K562 (cell line): ENCODE measurements at regions not wholly inside any gene's neighbourhood (a gene's known extent, or its start where the extent isn't known, plus 50 kb on each side); places are given as distances from the start of the nearest gene placed in this dataset.

Experiments used
- ATAC-seq: fragments of 200-7000 bp; cut with Tn5 transposase; 3 replicates; pipeline ENCODE4 v1.9.1; 2020; ENCODE audit warnings: moderate library complexity
- BruUV-seq: library from RNA; stranded (reverse); fragments of 400-500 nt; replicated peaks from 2 replicates; lab custom pipeline; 2021; lab: Mats Ljungman, UMichigan
- CTCF ChIA-PET: fragments of 300-600 bp; formaldehyde crosslinking; extraction: SDS; loops from one replicate; lab custom pipeline; 2021; ENCODE audit warnings: low intra/inter-chr PET ratio; lab: Yijun Ruan, JAX
- POLR2A ChIA-PET: fragments of 300-600, 350-650 bp; sonication (Branson Sonifier 250); formaldehyde crosslinking; extraction: SDS; loops from one replicate; lab custom pipeline; 2021; ENCODE audit warnings: antibody characterized with exemption, inconsistent platforms; lab: Yijun Ruan, JAX
- DNase-seq, 4 experiments: peaks; one replicate each; pipeline versions ENCODE4 v3.0.0 to v3.0.0-alpha.2; 2011 to 2018; ENCODE audit warnings: low spot score in 3 of 4, mixed read lengths in 3 of 4; ENCODE audit errors: extremely low read depth in 1 of 4
- FAIRE-seq: peaks from 2 replicates; lab custom pipeline; 2011; peaks lifted over from hg19 to GRCh38; lab: Jason Lieb, UNC
- H2AFZ ChIP-seq: 2 replicates; pipeline ENCODE4 v1.6.0; 2011; ENCODE audit warnings: low read depth, low read length, control low read depth, inconsistent platforms
- H3K27ac ChIP-seq: fragments of 200-600 bp; 3 replicates; pipeline ENCODE4 v1.8.0; 2011; ENCODE audit warnings: low read depth, mild to moderate bottlenecking, control low read depth, inconsistent platforms, low read length, moderate library complexity, mixed read lengths; ENCODE audit errors: extremely low read depth
- H3K27me3 ChIP-seq, 2 experiments: fragments of 300-600 bp in 1 of 2; 2 replicates in 1 of 2; 3 replicates in 1 of 2; pipeline versions ENCODE4 v1.6.0 to v1.8.0; 2011; ENCODE audit warnings: inconsistent platforms in 2 of 2, low read length in 2 of 2, mild to moderate bottlenecking in 1 of 2, mixed read lengths in 1 of 2, moderate library complexity in 1 of 2; ENCODE audit not compliant: control insufficient read depth in 2 of 2, insufficient read depth in 2 of 2
- H3K36me3 ChIP-seq: fragments of 300-600 bp; 3 replicates; pipeline ENCODE4 v1.8.0; 2011; ENCODE audit warnings: mild to moderate bottlenecking, low read length, inconsistent platforms; ENCODE audit not compliant: control insufficient read depth, insufficient read depth
- H3K4me1 ChIP-seq, 2 experiments: fragments of 200-600 bp in 1 of 2; replicated peaks in 1 of 2; 2 replicates in 1 of 2; 3 replicates in 1 of 2; pipeline versions ENCODE4 v1.5.1 to v1.8.0; 2011; ENCODE audit warnings: inconsistent platforms in 2 of 2, low read length in 2 of 2, mild to moderate bottlenecking in 1 of 2, mixed read lengths in 1 of 2, moderate library complexity in 1 of 2; ENCODE audit not compliant: control insufficient read depth in 2 of 2, insufficient read depth in 2 of 2
- H3K4me2 ChIP-seq: 2 replicates; pipeline ENCODE4 v1.6.1; 2011; ENCODE audit warnings: low read length, control low read depth, inconsistent platforms, mixed read lengths; ENCODE audit not compliant: insufficient read depth
- H3K4me3 ChIP-seq: fragments of 200-600 bp; sonication (generic), shearing (Covaris generic); 2 replicates; pipeline ENCODE4 v1.5.1; 2016; ENCODE audit warnings: control low read depth, inconsistent platforms
- H3K79me2 ChIP-seq: fragments of 200-600 bp; 3 replicates; pipeline ENCODE4 v1.8.0; 2011; ENCODE audit warnings: low read length, inconsistent platforms; ENCODE audit not compliant: control insufficient read depth, insufficient read depth
- H3K9ac ChIP-seq, 2 experiments: 2 replicates each; pipeline versions ENCODE4 v1.6.0 to v1.6.1; 2011; ENCODE audit warnings: low read depth in 2 of 2, low read length in 2 of 2, control low read depth in 1 of 2, inconsistent platforms in 1 of 2, mild to moderate bottlenecking in 1 of 2, mixed read lengths in 1 of 2; ENCODE audit not compliant: insufficient read depth in 1 of 2
- H3K9me1 ChIP-seq: one replicate; pipeline ENCODE4 v1.6.0; 2011; ENCODE audit warnings: inconsistent platforms, mild to moderate bottlenecking, low read length, moderate library complexity; ENCODE audit not compliant: control insufficient read depth, insufficient read depth
- H3K9me3 ChIP-seq: replicated peaks from 2 replicates; pipeline ENCODE4 v1.5.1; 2011; ENCODE audit warnings: low read depth, low read length, inconsistent platforms; ENCODE audit not compliant: control insufficient read depth, insufficient read depth
- H4K20me1 ChIP-seq: replicated peaks from 2 replicates; pipeline ENCODE4 v1.6.1; 2011; ENCODE audit warnings: low read length, inconsistent platforms, mixed read lengths; ENCODE audit not compliant: control insufficient read depth, insufficient read depth
- ARID1B ChIP-seq: fragments of 450-650 bp; IDR thresholded peaks from 2 replicates; pipeline ENCODE4 v1.6.1; 2016; ENCODE audit warnings: antibody characterized with exemption, mild to moderate bottlenecking, inconsistent platforms
- CCNT2 ChIP-seq: IDR thresholded peaks from 2 replicates; pipeline ENCODE4 v1.6.1; 2011; ENCODE audit warnings: borderline replicate concordance, low read depth, mild to moderate bottlenecking, moderate library complexity, mixed read lengths, low read length; ENCODE audit not compliant: insufficient read length; ENCODE audit errors: extremely low read depth
- GABPB1 ChIP-seq: sonication (generic); formaldehyde crosslinking; IDR thresholded peaks from 2 replicates; pipeline ENCODE4 v1.8.0; 2022; ENCODE audit warnings: mild to moderate bottlenecking, missing genetic modification reagents
- GTF2A2 ChIP-seq: IDR thresholded peaks from 2 replicates; pipeline ENCODE4 v1.6.1; 2016; ENCODE audit warnings: mild to moderate bottlenecking, missing genetic modification characterization, missing compliant biosample characterization
- GTF2E2 ChIP-seq: fragments of 200-800 bp; sonication (Bioruptor generic); IDR thresholded peaks from 2 replicates; pipeline ENCODE4 v1.6.1; 2016; ENCODE audit warnings: missing genetic modification characterization, missing compliant biosample characterization
- NCOA2 ChIP-seq, 2 experiments: fragments of 450-650 bp; IDR thresholded peaks; 2 replicates each; pipeline ENCODE4 v1.6.1; 2018; ENCODE audit warnings: mild to moderate bottlenecking in 2 of 2, moderate library complexity in 1 of 2; ENCODE audit not compliant: partially characterized antibody in 2 of 2
- PHF21A ChIP-seq: fragments of 450-650 bp; IDR thresholded peaks from 2 replicates; pipeline ENCODE4 v1.6.1; 2017; ENCODE audit warnings: low read depth, borderline replicate concordance
- SLC30A9 ChIP-seq: fragments of 250-450 bp; sonication (Bioruptor Pico); IDR thresholded peaks from 2 replicates; pipeline ENCODE4 v1.8.0; 2022; ENCODE audit warnings: mild to moderate bottlenecking, moderate library complexity
- ZFP30 ChIP-seq: fragments of 250-450 bp; sonication (Bioruptor Pico); IDR thresholded peaks from 2 replicates; pipeline ENCODE4 v1.8.0; 2022; ENCODE audit warnings: moderate library complexity, mild to moderate bottlenecking, inconsistent platforms, borderline replicate concordance
- ZNF696 ChIP-seq: fragments of 250-450 bp; sonication (Bioruptor Pico); conservative IDR thresholded peaks from 2 replicates; pipeline ENCODE4 v1.4.0; 2020; ENCODE audit warnings: mild to moderate bottlenecking, moderate library complexity
- WGBS: fragments of 100-300 bp; shearing (Covaris generic); methylation state at CpG from one replicate; pipeline ENCODE4 v1.1.6; 2016; ENCODE audit warnings: low coverage, mixed read lengths; ENCODE audit not compliant: insufficient coverage; ENCODE audit errors: missing lambda C conversion rate; 5-methylcytosine and 5-hydroxymethylcytosine counted together
- in situ Hi-C: fragments of 300-500 bp; cut with MboI; formaldehyde crosslinking; loops from 4 replicates; pipeline ENCODE4 v1.15.0; 2018; ENCODE audit warnings: inconsistent platforms, mixed read lengths
- intact Hi-C: fragments of 100-400 bp; cut with micrococcal nuclease; formaldehyde crosslinking; loops from 2 replicates; pipeline ENCODE4 v1.14.2; 2022
- TF ChIP-seq, protein P1 (sequence below): fragments of 450-650 bp; formaldehyde crosslinking; conservative IDR thresholded peaks from 2 replicates; pipeline ENCODE4 v1.4.0; 2022; ENCODE audit warnings: mild to moderate bottlenecking, missing genetic modification characterization
- TF ChIP-seq, protein P2 (sequence below): IDR thresholded peaks from 2 replicates; pipeline ENCODE4 v1.6.1; 2016; ENCODE audit warnings: missing genetic modification characterization, missing compliant biosample characterization

DNA sequence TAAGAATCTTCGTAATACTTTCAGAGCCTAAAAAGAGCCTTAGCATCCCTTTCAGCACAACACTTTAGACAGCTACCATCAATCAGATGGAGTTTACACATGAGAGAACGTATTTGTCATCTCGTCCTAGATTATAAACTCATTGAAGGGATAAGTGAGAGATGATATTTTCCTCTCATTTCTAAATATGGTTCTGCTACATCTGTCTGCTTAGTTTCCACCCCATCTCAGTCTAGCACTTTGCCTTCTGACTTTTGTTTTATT lies 208.4 kb upstream of the CD180 start:
- no peak for TF ChIP-seq GABPB1 (CRISPR knock-in tag)
- no peak for TF ChIP-seq SLC30A9 (CRISPR knock-in tag)
- TF ChIP-seq PHF21A = no peak
- TF ChIP-seq, all 486 proteins: peak for 0
- POLR2A ChIA-PET = no interaction called here
- CTCF ChIA-PET = no interaction called here
- no TSS peak for BruUV-seq
- DNase-seq = no peak
- no peak overlapping the region for H3K9ac ChIP-seq
- no peaks in the 10 kb centered on the region for H3K9me1 ChIP-seq
- H3K36me3 ChIP-seq = no peaks in the 10 kb centered on the region
- no peak overlapping the region for H3K4me3 ChIP-seq
- H3K79me2 ChIP-seq = no peaks in the 10 kb centered on the region
- intact Hi-C loops (no loop called here), in situ Hi-C loops (no loop called here)
- H3K27ac ChIP-seq = no peak overlapping the region
- H3K27me3 ChIP-seq = no peaks in the 10 kb centered on the region
- FAIRE-seq = no peak
- H4K20me1 ChIP-seq = no peaks in the 10 kb centered on the region
- H3K9me3 ChIP-seq = no peaks in the 10 kb centered on the region
- H3K4me1 ChIP-seq = no peaks in the 10 kb centered on the region
- H3K4me2 ChIP-seq = no peak overlapping the region
- 0% methylated on average over 3 of the region's 3 CpGs for WGBS
- ATAC-seq = no peak
- no peak overlapping the region for H2AFZ ChIP-seq

DNA sequence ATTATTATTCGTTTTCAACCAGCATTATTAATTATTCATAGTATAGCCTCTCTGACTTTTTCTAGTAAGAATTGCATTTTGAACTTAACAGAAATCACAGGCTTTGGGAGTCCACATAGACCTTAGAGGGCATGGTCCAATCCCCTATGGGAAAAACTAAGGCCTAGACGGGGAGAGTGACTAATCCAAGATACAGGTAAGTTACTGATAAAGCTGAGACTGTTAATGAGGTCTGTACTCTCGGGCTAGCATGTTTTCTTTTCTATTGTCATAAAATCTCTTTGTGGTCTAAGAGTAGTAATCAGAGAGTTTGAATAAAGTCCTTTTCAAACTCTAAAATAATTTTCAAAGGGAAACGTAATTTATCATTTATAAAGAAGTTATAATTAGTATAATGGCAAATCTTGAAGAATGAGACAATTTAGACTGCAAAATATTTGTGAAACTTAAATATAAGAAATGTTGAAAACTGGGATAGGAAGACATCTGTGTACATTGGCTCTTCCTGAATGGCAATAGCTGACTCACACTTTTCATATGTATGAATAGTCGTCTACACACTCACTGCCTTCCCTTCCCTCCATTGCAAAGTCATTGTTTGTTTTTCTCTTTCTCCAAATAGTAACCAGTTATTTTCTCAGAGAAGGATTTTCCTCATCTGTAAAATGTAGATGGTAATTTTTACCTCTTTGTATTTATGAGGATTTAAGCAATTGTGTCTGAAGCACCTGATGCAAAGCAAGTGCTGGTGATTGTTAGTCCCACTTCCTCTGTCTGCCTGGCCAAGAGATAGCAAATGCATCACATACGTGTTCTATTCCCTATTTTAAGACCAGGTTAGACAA lies 207.9 kb upstream of the CD180 start:
- CTCF ChIA-PET = no interaction called here
- FAIRE-seq = no peak

More for the DNA sequence above, 207.9 kb upstream of the CD180 start:
- POLR2A ChIA-PET = no interaction called here
- Histone ChIP-seq H3K27me3 (no peaks in the 10 kb centered on the region), H3K36me3 (no peaks in the 10 kb centered on the region), H3K27ac (no peak overlapping the region), H3K9ac (no peak overlapping the region), H3K9me1 (no peaks in the 10 kb centered on the region), H3K4me1 (no peaks in the 10 kb centered on the region), H2AFZ (no peak overlapping the region), H3K9me3 (no peaks in the 10 kb centered on the region), H3K79me2 (no peaks in the 10 kb centered on the region), H4K20me1 (no peaks in the 10 kb centered on the region), H3K4me2 (no peak overlapping the region), H3K4me3 (no peak overlapping the region)
- WGBS = 0% methylated on average over 6 of the region's 6 CpGs
- BruUV-seq = no TSS peak
- no peak for DNase-seq
- TF ChIP-seq ZFP30 (CRISPR knock-in tag) = no peak
- TF ChIP-seq, protein P1, sequence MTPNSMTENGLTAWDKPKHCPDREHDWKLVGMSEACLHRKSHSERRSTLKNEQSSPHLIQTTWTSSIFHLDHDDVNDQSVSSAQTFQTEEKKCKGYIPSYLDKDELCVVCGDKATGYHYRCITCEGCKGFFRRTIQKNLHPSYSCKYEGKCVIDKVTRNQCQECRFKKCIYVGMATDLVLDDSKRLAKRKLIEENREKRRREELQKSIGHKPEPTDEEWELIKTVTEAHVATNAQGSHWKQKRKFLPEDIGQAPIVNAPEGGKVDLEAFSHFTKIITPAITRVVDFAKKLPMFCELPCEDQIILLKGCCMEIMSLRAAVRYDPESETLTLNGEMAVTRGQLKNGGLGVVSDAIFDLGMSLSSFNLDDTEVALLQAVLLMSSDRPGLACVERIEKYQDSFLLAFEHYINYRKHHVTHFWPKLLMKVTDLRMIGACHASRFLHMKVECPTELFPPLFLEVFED (CRISPR knock-in tag) = no peak
- no peak for TF ChIP-seq GTF2E2
- TF ChIP-seq, protein P2, sequence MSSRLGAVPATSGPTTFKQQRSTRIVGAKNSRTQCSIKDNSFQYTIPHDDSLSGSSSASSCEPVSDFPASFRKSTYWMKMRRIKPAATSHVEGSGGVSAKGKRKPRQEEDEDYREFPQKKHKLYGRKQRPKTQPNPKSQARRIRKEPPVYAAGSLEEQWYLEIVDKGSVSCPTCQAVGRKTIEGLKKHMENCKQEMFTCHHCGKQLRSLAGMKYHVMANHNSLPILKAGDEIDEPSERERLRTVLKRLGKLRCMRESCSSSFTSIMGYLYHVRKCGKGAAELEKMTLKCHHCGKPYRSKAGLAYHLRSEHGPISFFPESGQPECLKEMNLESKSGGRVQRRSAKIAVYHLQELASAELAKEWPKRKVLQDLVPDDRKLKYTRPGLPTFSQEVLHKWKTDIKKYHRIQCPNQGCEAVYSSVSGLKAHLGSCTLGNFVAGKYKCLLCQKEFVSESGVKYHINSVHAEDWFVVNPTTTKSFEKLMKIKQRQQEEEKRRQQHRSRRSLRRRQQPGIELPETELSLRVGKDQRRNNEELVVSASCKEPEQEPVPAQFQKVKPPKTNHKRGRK (tag) = no peak
- TF ChIP-seq ZNF696 (CRISPR knock-in tag) = no peak
- TF ChIP-seq ARID1B = no peak
- no peak for TF ChIP-seq GTF2A2 (tag)
- TF ChIP-seq CCNT2 = no peak
- no peak for TF ChIP-seq NCOA2 (IDR thresholded peaks at IDR 0.05; ENCODE audit: partially characterized antibody in 2 of 2)
- no peak for TF ChIP-seq GABPB1 (CRISPR knock-in tag)
- in situ Hi-C loops = no loop called here
- intact Hi-C loops = no loop called here
- no peak for ATAC-seq
